Heart left ventricle (tissue), 16 donors: ENCODE measurements at regions not wholly inside any gene's neighbourhood (a gene's known extent, or its start where the extent isn't known, plus 50 kb on each side); places are given as distances from the start of the nearest gene placed in this dataset.

Experiments
- ATAC-seq, 4 donors: fragments of 200-7000 bp; cut with Tn5 transposase; one replicate each; pipeline ENCODE4 v1.9.1; 2020 to 2022; ENCODE audit warnings: moderate library complexity in 4 of 4, mild to moderate bottlenecking in 3 of 4, moderate number of reproducible peaks in 1 of 4
- DNase-seq, 5 donors: peaks; one replicate each; pipeline ENCODE4 v3.0.0-alpha.2; 2020
- H3K27ac ChIP-seq, 12 donors: fragments of 200-600 bp; sonication (generic) in 4 of 12; one replicate each; pipeline versions ENCODE4 v1.5.0 to v1.8.0; 2016 to 2022; ENCODE audit warnings: mild to moderate bottlenecking in 2 of 12
- H3K27me3 ChIP-seq, 9 donors: fragments of 200-600 bp; sonication (generic) in 2 of 9; one replicate each; pipeline versions ENCODE4 v1.5.1 to v1.8.0; 2016 to 2022; ENCODE audit warnings: mild to moderate bottlenecking in 3 of 9
- H3K36me3 ChIP-seq, 9 donors: fragments of 200-600 bp; sonication (generic) in 2 of 9; one replicate each; pipeline versions ENCODE4 v1.5.0 to v1.8.0; 2018 to 2022; ENCODE audit warnings: mild to moderate bottlenecking in 2 of 9
- H3K4me1 ChIP-seq, 12 donors: fragments of 200-600 bp; sonication (generic) in 4 of 12; one replicate each; pipeline versions ENCODE4 v1.5.0 to v1.8.0; 2016 to 2022; ENCODE audit warnings: mild to moderate bottlenecking in 3 of 12
- H3K4me3 ChIP-seq, 12 donors: fragments of 200-600 bp; sonication (generic) in 4 of 12; one replicate each; pipeline versions ENCODE4 v1.5.0 to v1.8.0; 2017 to 2022; ENCODE audit warnings: mild to moderate bottlenecking in 9 of 12, moderate library complexity in 4 of 12
- H3K9me3 ChIP-seq, 12 donors: fragments of 200-600 bp; sonication (generic) in 4 of 12; one replicate each; pipeline versions ENCODE4 v1.5.0 to v1.8.0; 2016 to 2022; ENCODE audit warnings: mild to moderate bottlenecking in 1 of 12
- CTCF ChIP-seq, 12 donors: fragments of 200-600 bp; sonication (generic) in 4 of 12; IDR thresholded peaks; one replicate each; pipeline versions ENCODE4 v1.5.0 to v1.8.0; 2018 to 2022; ENCODE audit warnings: antibody characterized with exemption in 12 of 12, mild to moderate bottlenecking in 5 of 12
- POLR2A ChIP-seq, 2 donors: fragments of 450-650 bp; IDR thresholded peaks; one replicate each; pipeline ENCODE4 v1.6.1; 2017; ENCODE audit warnings: antibody characterized with exemption in 2 of 2, mild to moderate bottlenecking in 2 of 2, moderate library complexity in 2 of 2
- WGBS, 4 donors: extraction: QIAGEN DNeasy Blood & Tissue Kit in 2 of 4; methylation state at CpG; one replicate each; pipeline versions ENCODE4 v1.1.5 to v1.1.7; 2013 to 2018; 5-methylcytosine and 5-hydroxymethylcytosine counted together
- intact Hi-C, 10 donors: fragments of 100-400 bp; cut with DNase I; formaldehyde crosslinking; loops; one replicate each; pipeline versions ENCODE4 v1.11.1 to v1.14.2; 2022
- donor health status: ischemic (EF 13 %, LVEDD 7.1; RV severe dilation, severe dysfunction).
- donor health status: healthy with polysubstance abuse.
- donor health status: DM: no; HTN: yes; CAD: no.
- donor health status: DM: no; HTN: no; CAD: no.
- donor health status: ischemic (EF 25% LVEDD 6.9; RV normal size, moderate dysfunction).
- donor health status: ischemic (EF 25% LVEDD 5.7; RV mildly dilated, moderate dysfunction).
- donor health status: healthy.
- donor health status: DM: yes; HTN: yes; CAD: no.
- donor health status: ischemic (EF 35%, LVEDD 5.7; RV mildly dilated, moderate dysfunction).
- donor health status: nonischemic (EF 11% LVEDD 7.7; RV severe dilation, severe dysfunction).
- donor health status: DM: yes; HTN: yes; CAD: no.
- donor health status: PGD.
- donor health status: ischemic (EF 29% LVEDD 5.4; RV normal size, mild dysfunction).
- donor health status: nonischemic (EF 23%, LVEDD 6.1; RV moderate dilation, normal function).

GRCh38 chr5:130875656-130876055 is 289.4 kb downstream of the HINT1 start:
- peaks cover 0 to 7% (median 0%) of the 10 kb centered on the region in 12 donors for H3K9me3 ChIP-seq
- TF ChIP-seq CTCF (IDR thresholded peaks at IDR 0.05): no peak
- TF ChIP-seq POLR2A (IDR thresholded peaks at IDR 0.05): no peak
- 71 to 98% (median 91%) methylated on average over 1 of the region's 1 CpG for WGBS, 4 donors
- no peak for DNase-seq
- ATAC-seq: no peak
- H3K27ac ChIP-seq: no peak overlapping the region
- H3K27me3 ChIP-seq: no peaks in the 10 kb centered on the region
- H3K4me1 ChIP-seq: peaks cover 0 to 4% (median 0%) of the 10 kb centered on the region in 12 donors
- no peak overlapping the region for H3K4me3 ChIP-seq
- H3K36me3 ChIP-seq: no peaks in the 10 kb centered on the region
- intact Hi-C loops: loop anchor here in 2 of 10 donors (10.0 kb wide), 1 partner anchor 229 kb away; no protein-coding TSS in a partner anchor

- Histone ChIP-seq H3K4me1 (peaks cover 0 to 7% (median 0%) of the 10 kb centered on the region in 12 donors), H3K27ac (no peak overlapping the region), H3K27me3 (no peaks in the 10 kb centered on the region), H3K36me3 (no peaks in the 10 kb centered on the region), H3K9me3 (peaks cover 0 to 7% (median 0%) of the 10 kb centered on the region in 12 donors), H3K4me3 (no peak overlapping the region)
- intact Hi-C loops: loop anchor here in 2 of 10 donors (10.0 kb wide), 1 partner anchor 230 kb away; no protein-coding TSS in a partner anchor
- no peak for TF ChIP-seq POLR2A (IDR thresholded peaks at IDR 0.05)
- TF ChIP-seq CTCF (IDR thresholded peaks at IDR 0.05): no peak
- no peak for ATAC-seq
- no peak for DNase-seq
- 78 to 91% (median 88%) methylated on average over 1 of the region's 1 CpG for WGBS, 4 donors
Observed at GRCh38 chr5:130874861-130875417, 290.1 kb downstream of the HINT1 start.

- no peaks in the 10 kb centered on the region for H3K36me3 ChIP-seq
- WGBS, 4 donors: 63 to 67% (median 64%) methylated on average over 7 of the region's 7 CpGs
Observed at GRCh38 chr5:130871346-130872086, 293.5 kb downstream of the HINT1 start.

More at GRCh38 chr5:130871346-130872086, 293.5 kb downstream of the HINT1 start:
- no peaks in the 10 kb centered on the region for H3K27me3 ChIP-seq
- H3K4me3 ChIP-seq: no peak overlapping the region
- ATAC-seq: peak in 3 of 4 donors; percentile 50 to 92 (median 82)
- intact Hi-C loops: loop anchor here in 2 of 10 donors (10.0 kb wide), 1 partner anchor 233 kb away; no protein-coding TSS in a partner anchor
- H3K9me3 ChIP-seq: no peaks in the 10 kb centered on the region
- DNase-seq: peak in 3 of 5 donors; percentile 18 to 49 (median 48)
- peaks cover 0 to 13% (median 0%) of the 10 kb centered on the region in 12 donors for H3K4me1 ChIP-seq
- H3K27ac ChIP-seq: peak overlapping the region in 1 of 12 donors; percentile 24
- TF ChIP-seq CTCF (IDR thresholded peaks at IDR 0.05) (peak in 11 of 12 donors; percentile 21 to 58 (median 45)), POLR2A (IDR thresholded peaks at IDR 0.05) (no peak)
